Gastroesophageal sphincter (tissue), 3 donors: ENCODE measurements at regions not wholly inside any gene's neighbourhood (a gene's known extent, or its start where the extent isn't known, plus 50 kb on each side); places are given as distances from the start of the nearest gene placed in this dataset.
A peak's percentile ranks its signal among the peaks of the same experiment; 100 is the strongest.

Source experiments
- CTCF ChIP-seq, 4 experiments: fragments of 200-600 bp in 2 of 4; fragments of 450-650 bp in 2 of 4; sonication (generic) in 1 of 4; IDR thresholded peaks; one replicate each; pipeline ENCODE4 v1.5.1; 2017 to 2019; ENCODE audit warnings: antibody characterized with exemption in 4 of 4, mild to moderate bottlenecking in 2 of 4, moderate library complexity in 2 of 4
- POLR2A ChIP-seq, 2 donors: fragments of 450-650 bp; IDR thresholded peaks; one replicate each; pipeline ENCODE4 v1.6.1; 2017; ENCODE audit warnings: antibody characterized with exemption in 2 of 2, mild to moderate bottlenecking in 2 of 2, moderate library complexity in 1 of 2
- POLR2AphosphoS5 ChIP-seq: sonication (generic); formaldehyde crosslinking; IDR thresholded peaks from one replicate; pipeline ENCODE4 v1.6.1; 2017; ENCODE audit warnings: antibody characterized with exemption

GRCh38 chr9:97237951-97238889 is 69.2 kb upstream of the CCDC180 start:
- TF ChIP-seq POLR2AphosphoS5 (peak; percentile 66), CTCF (IDR thresholded peaks at IDR 0.05) (no peak), POLR2A (IDR thresholded peaks at IDR 0.05) (peak in 1 of 2 donors; percentile 27)
